ENCODE measurements at regions not wholly inside any gene's neighbourhood (a gene's known extent, or its start where the extent isn't known, plus 50 kb on each side); places are given as distances from the start of the nearest gene placed in this dataset.

DNA sequence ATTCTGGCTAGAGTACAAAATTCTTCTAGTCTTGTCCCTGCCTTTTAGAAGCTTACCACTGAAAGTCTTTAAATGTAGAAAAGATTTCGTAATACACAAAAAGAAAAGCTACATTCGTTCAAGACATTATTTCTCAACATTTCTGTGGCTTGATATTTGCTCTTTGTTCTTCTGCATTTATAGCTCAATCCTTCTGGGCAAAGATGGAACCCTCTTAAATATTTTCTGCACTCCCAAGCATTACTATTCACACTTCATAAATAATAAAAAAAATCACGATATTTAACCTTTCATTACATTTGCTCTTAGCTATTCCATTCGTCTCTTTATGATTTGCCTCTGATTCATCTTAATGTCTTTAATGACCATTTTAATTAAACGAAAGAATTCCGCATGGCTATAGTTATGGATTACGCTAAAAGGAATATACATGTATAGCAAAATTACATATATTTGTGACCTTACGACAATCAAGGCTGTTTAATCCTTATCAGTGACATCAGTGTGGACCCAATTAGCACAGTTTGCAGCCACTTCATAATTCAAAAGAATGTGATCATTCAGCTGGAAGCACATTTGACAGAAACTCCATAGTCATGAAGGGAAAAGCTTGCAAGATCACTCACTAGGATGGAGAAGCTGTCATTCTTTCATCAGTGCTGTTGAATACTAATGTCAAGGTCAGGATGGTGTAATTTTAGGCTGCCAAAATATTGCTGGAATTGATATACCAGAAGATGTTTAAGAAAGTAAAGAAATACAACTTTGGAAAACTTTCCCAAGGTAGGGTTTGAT is 1075.0 kb upstream of the TENM3 start:
- no peak for TF ChIP-seq CTCF (IDR thresholded peaks at IDR 0.05; ENCODE audit: insufficient read depth, low read length)
- no peak for TF ChIP-seq POLR2AphosphoS5 (IDR thresholded peaks at IDR 0.05; ENCODE audit: low read depth)
- TF ChIP-seq SPI1 (IDR thresholded peaks at IDR 0.05; ENCODE audit: borderline replicate concordance, low read depth): no peak
- TF ChIP-seq, protein P1, sequence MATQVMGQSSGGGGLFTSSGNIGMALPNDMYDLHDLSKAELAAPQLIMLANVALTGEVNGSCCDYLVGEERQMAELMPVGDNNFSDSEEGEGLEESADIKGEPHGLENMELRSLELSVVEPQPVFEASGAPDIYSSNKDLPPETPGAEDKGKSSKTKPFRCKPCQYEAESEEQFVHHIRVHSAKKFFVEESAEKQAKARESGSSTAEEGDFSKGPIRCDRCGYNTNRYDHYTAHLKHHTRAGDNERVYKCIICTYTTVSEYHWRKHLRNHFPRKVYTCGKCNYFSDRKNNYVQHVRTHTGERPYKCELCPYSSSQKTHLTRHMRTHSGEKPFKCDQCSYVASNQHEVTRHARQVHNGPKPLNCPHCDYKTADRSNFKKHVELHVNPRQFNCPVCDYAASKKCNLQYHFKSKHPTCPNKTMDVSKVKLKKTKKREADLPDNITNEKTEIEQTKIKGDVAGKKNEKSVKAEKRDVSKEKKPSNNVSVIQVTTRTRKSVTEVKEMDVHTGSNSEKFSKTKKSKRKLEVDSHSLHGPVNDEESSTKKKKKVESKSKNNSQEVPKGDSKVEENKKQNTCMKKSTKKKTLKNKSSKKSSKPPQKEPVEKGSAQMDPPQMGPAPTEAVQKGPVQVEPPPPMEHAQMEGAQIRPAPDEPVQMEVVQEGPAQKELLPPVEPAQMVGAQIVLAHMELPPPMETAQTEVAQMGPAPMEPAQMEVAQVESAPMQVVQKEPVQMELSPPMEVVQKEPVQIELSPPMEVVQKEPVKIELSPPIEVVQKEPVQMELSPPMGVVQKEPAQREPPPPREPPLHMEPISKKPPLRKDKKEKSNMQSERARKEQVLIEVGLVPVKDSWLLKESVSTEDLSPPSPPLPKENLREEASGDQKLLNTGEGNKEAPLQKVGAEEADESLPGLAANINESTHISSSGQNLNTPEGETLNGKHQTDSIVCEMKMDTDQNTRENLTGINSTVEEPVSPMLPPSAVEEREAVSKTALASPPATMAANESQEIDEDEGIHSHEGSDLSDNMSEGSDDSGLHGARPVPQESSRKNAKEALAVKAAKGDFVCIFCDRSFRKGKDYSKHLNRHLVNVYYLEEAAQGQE (IDR thresholded peaks at IDR 0.05; ENCODE audit: insufficient replicate concordance, low read depth): no peak

Data from HL-60 (cell line).